ENCODE measurements at regions not wholly inside any gene's neighbourhood (a gene's known extent, or its start where the extent isn't known, plus 50 kb on each side); places are given as distances from the start of the nearest gene placed in this dataset.
A peak's percentile ranks its signal among the peaks of the same experiment; 100 is the strongest.
"Not testable (repeated sequence)": the region's sequence is repeated elsewhere in the genome, so short reads cannot be mapped to it uniquely, and the experiment has no call there.

DNA sequence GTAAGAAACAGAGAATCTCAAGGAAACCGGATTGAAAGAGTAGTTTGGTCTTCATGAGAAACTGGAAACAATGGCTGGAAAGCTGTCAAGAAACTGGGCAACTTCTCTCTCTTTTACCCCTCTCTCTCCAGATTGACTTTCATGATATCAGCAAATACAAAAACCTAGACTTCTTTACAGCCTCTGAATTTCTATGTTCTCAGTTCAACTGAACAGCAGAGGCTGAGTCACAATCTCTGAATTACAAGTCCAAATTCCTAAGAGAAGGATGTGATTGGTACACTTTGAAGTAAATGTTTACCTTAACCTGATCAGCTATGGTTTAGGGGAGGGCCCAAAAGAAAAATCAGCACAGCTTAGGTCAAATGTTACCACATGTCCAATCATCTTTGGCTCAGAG, 974.9 kb downstream of the RPA4 start:
- no peak for DNase-seq (ENCODE audit: low spot score)

DNA sequence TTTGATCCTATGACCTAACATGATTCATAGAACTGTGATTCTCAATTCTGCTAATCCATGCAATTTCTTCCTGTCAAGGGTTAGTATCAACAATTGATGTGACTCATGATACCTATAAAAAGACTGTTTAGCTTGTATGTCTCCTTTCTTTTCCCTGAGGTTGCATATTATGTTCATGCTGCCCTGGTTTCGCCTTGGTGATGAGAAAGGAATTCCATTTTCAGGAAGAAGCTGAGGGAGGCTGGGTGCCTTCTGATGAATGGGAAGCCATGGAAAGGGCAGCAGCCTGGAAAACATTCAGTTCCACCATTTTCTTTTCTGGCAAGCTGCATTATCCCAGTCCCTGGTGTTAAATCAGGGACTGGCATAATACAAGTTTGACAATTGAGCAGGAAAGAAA, 976.5 kb downstream of the RPA4 start:
- DNase-seq (ENCODE audit: low spot score): no peak

DNA sequence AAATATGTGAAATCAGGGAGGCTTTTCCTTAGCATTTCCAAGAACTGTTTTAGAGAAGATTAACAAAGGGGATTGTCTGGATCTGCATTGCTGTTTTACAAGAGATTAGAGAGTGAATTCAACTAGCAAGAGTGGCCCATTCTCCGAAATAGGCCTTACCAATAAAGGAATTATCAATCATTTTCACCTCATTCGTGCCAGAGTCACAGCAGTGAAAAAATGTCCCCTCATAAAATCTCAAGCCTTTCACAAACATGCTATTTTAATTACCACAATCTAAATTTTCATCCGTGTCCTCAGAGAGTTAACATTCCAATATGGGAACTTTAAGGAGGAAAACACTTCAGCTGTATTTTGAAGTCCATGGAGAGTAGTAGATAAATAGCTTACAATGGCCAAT, 979.6 kb downstream of the RPA4 start:
- no peak for DNase-seq (ENCODE audit: low spot score)

DNA sequence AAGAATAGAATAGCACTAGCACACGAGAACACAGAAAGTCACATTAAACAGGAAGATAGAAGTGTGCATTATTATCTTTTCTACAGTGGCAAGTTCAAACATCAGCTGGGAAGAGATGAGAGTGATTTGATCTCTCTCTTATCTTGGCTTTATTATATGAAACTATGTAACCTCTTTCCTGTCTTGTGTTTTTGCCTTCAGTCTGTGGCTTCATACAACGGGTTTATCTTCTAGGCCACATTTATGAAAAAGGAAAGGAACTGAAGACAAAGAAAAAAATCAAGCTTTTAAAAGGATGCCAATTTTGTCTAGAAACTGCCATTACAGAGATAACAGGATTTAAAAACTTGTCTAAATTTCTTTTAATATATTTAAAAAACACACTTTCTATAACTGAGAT, 983.6 kb downstream of the RPA4 start:
- no peak for DNase-seq (ENCODE audit: low spot score)

DNA sequence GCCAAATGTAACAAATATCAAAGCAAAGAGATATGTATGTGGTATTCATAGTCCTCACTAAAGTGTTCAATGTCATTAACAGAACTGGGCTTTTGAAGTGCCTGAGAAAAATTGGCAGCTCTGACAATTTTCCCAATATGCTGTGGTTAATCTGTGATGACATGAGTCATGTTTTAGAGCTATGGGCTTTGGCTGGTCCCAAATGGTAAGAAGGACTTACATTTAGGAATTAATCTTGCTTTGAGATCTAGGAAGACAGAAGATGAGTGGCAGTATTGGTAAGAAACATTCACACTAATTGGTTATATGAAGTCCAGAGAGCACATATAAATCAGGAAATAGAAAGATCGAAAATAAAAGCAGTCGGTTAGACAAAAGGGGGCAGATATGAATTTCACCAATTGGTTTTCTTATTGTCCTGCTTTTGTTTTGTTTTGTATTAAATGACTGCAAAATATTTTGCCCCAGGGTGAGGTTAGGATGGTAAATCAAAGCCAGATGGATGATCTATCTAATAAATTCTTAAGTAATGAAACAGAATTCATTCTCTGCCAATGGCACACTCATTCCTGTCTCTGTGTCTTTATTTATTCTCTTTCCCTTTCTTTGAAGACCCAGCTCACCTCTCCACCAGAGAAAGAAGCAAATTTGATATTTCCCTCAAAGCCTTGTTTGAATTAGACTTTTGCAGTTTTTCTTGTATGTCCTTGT, 993.1 kb downstream of the RPA4 start:
- DNase-seq (ENCODE audit: low spot score): no peak

DNA sequence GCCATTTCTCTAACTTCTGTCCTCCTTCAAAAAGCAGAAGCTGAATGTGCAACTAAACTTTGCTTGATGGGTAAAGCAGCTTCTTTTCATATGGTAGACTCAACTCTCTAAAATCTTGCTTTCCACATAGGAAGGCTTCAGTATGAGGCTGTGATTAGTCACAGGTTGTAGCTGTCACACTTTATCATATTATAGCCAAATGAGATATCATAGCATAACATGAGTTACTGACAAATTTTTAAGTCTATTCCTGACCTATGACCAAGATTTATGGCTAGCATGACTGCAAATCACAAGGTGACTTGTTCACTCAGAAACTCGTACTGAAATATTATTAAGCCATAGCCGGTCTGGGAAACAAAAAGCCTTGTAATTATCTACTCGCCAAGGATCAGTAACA, 998.6 kb downstream of the RPA4 start:
- DNase-seq (ENCODE audit: low spot score): no peak

DNA sequence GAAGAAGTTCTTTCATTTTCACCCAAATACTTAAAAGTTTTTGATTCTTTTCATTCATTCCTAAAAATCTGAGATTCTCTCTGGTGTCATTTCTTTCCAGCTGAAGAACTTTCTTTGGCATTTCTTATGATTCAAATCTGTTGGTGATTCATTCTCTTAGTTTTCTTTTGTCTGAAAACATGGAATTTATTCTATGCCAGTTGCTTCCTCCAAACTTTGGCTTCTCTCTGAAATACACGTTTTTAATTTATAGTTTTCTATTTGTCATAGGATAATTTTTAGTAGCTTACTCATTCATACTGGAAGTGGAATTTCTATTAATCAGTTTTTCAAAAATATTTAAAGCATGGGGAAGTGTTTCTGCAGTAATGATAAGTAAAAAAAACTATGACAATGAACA, 1012.0 kb downstream of the RPA4 start:
- DNase-seq (ENCODE audit: low spot score): no peak

DNA sequence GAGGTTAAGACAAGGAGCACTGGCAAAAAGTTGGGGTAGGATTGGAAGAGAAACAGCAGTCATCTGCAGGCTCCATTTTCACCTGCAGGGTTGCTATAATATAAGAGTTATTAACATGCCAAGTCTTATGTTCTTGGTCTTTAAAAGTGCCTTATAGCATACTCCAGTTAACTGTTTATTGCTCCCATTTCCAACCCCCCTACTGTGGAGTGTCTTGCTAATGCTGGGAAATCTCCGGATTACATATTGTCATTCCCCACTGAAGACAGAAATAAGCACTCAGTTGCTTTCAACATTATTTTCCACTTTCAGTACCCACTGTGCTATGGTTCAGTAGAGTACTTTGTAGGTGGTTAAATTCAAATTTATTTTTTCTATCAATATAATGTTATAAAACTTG, 1014.3 kb downstream of the RPA4 start:
- DNase-seq (ENCODE audit: low spot score): no peak

DNA sequence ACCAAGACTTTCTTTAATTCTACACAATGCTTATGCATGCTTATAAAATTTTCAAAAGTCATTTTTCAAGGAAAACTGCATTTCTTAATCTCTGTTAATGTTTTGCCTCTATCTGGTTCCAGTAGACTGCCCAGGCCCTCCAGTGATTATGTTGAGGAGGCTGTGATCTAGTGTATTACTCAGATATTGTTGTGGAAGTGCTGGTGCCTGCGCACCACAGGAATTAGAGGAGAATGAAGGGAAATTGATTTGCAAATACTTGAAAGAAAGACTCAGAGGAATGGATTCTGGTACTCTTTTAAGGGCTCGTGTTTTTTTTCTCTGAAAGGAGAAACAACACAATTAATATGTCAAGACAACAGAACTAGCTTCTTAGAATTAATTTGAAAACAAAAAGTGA, 1015.1 kb downstream of the RPA4 start:
- DNase-seq (ENCODE audit: low spot score): no peak

DNA sequence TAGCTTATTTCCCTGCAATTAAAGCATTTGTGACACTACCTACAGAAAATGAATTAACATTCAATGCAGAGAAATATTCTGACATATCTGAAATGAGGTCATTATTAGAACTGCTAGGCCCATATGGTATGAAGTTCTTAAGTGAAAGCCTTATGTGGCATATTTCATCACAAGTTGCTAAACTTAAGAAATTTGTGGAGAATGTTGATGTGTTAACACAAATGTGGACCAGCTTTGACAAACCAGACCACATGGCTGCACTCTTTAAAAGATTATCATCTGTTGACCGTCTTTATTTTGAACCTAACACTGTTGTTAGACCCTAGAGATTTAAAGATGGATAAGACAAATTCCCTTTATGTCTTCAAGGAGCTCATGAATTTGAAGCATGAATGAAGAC, 1024.1 kb downstream of the RPA4 start:
- no peak for DNase-seq (ENCODE audit: low spot score)

DNA sequence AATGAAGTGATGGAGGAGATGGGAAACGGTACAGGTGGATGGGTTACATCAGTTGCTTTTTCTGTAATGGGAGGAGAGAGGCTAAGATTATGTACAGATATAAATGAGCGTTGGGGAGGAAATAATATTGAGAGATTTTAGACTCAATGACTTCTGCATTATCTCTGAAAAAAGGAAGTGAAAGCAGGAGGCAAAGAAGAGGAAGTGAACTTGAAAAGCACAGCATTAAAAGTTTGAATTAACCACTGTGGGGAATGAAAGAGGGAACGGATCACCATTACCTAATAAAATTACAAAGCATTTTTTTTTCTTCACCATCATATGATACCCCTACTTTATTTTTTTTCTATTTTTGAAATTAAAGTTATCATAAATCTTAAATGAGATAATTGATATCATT, 1025.5 kb downstream of the RPA4 start:
- no peak for DNase-seq (ENCODE audit: low spot score)

DNA sequence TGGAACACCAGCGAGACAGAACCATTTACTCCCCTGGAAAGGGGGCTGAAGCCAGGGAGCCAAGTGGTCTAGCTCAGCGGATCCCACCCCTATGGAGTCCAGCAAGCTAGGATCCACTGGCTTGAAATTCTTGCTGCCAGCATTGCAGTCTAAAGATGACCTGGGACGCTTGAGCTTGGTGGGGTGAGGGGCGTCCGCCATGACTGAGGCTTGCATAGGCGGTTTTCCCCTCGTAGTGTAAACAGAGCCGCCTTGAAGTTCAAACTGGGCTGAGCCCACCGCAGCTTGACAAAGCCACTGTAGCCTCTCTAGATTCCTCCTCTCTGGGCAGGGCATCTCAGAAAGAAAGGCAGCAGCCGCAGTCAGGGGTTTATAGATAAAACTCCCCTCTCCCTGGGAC, 1031.7 kb downstream of the RPA4 start:
- not testable (repeated sequence) for DNase-seq (ENCODE audit: low spot score)

DNA sequence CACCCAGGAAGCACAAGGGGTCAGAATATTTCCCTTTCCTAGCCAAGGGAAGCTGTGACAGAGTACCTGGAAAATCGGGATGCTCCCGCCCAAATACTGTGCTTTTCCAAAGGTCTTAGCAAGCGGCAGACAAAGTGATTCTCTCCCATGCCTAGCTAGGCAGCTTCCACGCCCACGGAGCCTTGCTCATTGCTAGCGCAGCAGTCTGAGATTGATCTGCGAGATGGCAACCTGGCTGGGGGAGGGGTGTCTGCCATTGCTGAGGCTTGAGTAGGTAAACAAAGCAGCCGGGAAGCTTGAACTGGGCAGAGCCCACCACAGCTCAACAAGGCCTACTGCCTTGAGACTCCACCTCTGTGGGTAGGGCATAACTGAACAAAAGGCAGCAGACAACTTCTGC, 1037.5 kb downstream of the RPA4 start:
- DNase-seq (ENCODE audit: low spot score): not testable (repeated sequence)

DNA sequence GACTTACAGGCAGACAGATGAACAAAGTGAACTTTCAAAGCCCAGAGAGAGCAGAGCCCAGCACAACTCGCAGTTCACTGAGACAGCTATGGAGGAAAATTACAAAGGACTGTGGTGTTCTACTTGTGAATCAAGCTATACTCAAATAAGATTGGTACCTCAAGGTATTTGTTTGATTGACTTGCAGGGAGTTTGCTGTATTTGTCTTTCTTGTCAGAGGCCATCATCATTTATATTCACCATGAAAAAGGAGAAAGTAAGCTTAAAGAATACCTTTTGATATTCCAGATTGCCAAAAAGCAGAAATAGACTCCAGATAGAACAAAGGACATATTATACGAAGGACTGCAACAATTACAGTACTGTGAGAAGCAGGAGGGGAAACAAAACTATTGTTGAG, 1047.9 kb downstream of the RPA4 start:
- peak; percentile 18 for DNase-seq (ENCODE audit: low spot score)

DNA sequence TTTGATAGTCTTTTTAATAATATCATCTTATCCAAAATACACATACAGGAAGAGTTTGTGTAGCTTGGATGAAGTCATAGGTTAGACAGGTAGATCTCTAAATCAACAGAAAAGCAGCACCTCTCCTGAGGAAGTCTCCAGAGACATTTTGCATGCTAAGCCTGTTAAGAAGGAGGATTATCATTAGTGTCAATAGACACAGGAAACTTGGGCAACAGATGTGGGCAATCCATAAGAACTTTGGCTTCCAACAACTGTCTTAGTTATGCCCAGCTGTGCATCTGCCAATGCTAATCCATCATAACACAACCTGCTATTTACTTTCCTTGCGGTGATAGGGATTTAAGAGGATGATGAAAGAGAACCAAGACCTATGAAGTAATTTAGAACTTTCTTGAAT, 1052.6 kb downstream of the RPA4 start:
- no peak for DNase-seq (ENCODE audit: low spot score)

DNA sequence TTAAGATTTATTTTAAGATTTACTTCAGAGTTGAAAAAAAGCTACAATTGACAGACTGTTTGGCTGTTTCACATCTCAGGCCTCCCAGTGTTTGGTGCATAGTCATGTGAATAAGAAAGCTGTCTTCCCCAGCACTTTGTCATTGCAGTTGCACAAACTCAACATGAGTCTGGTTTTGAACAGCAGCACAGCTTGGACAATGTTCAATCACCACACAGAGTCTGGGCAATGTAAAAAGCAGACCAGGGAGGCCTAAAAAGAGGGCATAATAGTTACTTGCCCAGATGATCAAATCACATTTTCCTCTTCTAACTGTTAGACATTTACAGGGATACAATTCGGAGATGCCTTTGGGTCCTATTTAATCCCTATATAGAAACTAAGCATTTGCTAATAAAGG, 1055.0 kb downstream of the RPA4 start:
- DNase-seq (ENCODE audit: low spot score): no peak

DNA sequence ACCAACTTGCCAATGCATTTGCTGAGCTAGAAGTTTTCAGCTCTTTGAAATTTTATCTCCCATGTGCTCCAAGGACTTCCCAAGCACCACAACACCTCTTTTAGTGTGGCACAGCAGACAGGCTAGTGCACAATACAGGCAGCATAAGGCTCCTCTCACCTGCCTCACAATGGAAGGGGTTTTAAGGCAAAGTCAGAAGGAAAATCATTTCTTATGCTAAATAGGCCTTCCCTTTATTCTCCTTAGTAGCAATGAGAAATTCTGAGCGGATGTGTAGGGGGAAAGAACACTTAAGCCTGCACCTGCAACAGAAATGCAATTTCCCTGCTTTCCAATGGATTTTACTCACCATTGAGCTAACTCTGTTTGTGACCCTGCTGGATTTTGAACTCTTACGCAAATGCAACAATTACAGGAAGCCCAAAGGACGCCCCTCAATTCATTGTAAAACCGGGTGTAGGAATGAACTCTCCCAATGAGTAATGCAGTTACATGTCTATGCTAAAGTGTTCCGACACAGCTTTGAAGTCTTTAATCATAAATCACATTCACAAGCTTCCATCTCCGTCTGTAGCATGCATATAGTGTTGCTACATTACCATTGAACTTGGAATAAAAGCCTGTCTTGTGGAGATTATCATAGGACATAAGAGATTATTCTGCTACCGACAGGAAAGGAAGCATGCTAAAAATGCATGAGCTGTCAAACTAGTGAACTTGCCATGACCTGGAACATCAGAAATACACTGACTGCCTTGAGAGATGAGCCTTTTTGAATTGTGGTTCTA, 1084.9 kb downstream of the RPA4 start:
- no peak for DNase-seq (ENCODE audit: low spot score)

DNA sequence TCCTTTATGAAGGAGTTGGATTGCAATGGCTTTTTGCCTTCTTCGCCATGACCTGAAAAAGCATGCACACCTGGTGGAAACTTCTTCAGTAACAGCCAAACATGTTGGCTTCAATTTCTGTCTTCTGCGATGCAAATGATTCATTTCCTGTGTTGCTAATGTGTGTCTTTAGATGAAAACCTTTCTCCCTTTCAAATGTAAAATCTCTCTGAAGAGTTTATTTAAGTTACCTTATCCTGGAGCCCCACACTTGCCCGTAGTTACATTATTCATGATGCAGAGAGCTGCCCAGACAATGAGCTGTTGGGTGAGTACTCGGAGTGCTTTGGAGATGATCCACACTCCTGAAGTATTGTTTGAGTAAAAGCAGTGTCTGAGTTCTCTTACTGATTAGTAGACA, 1100.9 kb downstream of the RPA4 start:
- no peak for DNase-seq (ENCODE audit: low spot score)

DNA sequence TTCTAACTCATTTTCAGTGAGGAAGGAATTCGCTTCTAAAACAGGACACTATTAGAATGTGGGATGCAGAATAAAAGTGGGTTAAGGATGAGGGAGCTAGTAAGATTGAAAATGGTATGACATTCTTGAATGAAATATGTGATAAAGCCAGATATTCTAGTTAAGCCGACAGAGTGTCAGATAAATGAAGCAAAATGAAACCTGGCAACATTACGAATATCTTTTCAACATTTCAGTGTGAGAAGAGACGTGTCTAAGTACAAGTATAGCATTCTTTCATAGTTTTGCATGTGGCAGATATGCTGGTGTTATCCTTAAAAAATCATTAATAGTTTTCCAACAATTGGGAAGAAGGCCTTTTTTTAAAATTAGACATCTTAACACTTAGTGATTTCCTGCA, 1101.4 kb downstream of the RPA4 start:
- no peak for DNase-seq (ENCODE audit: low spot score)

DNA sequence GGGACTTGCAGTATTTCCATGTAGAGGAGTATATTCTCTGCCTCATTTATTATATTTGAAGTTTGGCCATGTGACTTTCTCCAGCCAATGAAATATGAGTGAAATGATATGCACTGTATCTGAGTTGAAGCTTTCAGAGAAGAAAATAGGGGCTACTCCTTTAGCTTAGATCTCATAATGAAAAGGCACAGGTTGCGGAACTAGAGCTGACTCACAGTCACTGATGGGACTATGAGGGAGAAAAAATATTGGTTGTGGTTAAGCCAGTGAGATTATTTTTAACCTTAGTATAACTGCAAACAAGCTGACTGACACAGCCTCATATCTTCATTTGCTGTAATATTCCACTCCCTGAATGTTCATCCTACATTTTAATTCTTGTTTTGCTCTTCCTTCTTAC, 1104.3 kb downstream of the RPA4 start:
- no peak for DNase-seq (ENCODE audit: low spot score)

DNA sequence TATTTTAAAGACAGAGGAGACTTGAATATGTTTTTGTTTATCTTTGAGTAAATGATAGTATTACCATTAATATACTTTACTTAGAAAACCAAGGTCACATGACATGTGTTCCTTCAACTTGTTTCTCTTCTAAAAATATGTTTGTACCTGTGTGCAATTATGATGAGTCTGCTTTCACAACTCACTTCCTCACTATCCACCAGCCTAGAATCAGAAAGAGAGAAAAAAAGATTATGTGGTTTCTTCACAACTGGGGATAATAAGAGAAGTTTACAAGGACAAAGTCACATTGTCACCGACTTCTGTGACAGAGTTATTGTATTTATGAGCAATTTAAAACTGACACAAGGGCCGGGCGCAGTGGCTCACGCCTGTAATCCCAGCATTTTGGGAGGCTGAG, 1112.1 kb downstream of the RPA4 start:
- no peak for DNase-seq (ENCODE audit: low spot score)

DNA sequence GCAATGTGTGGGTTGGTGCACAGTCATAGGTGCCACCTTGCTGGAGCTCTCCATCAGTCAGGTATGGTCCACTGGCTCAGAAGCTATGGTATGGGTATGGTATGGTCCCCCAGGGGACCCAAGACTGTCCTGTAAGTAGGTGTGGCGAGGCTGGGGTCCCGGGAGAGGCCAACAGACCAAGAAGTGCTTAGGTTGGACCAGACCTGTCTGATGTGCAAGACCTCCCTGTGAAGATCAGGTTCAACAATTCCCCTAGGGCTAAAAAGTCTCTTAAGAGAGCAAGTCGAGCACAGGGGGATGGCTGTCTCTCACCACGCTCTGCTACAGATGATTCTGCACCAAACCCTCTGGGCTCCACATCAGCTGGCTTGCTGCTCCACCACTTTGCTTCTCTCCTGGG, 1145.0 kb downstream of the RPA4 start:
- no peak for DNase-seq (ENCODE audit: low spot score)

DNA sequence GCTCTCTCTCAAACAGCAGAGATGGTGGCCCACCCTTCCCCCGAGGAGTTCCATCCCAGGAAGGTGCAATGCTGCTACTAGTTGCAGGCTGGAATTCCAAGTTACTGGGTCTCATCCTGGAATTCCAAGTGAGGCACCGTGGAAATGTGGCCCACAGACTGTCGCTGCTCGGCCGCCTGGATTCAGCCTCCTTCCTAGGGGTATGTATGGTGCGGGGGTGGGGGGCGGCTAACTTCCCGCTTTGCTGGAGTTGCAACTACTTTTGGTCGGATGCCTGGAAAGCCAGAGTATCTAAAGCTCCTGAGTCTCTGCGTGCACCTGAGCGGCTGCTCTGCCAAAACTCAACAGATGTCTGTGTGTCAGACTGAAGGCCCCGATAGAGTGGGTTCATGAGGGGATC, 1146.2 kb downstream of the RPA4 start:
- DNase-seq (ENCODE audit: low spot score): no peak

DNA sequence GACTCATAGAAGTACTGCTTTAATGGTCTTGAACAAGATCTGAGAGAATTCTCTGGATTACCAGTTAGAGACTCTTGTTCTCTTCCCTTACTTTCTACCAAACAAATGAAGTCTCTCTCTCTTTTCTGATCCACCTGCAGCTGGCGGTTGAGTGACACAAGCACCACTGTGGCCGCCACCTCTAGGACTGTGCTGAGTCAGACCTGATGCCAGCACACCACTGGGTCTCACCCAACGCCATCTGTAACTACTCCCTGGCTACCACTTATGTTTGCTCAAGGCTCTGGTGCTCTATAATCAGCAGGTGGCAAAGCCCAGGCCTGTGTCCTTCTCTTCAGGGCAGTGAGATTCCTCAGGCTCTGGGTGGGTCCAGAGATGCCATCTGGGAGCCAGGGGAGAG, 1173.5 kb downstream of the RPA4 start:
- no peak for DNase-seq (ENCODE audit: low spot score)

Data from putamen (tissue), 1 donor.